Activated gamma-delta T cell (primary cell): ENCODE measurements at regions not wholly inside any gene's neighbourhood (a gene's known extent, or its start where the extent isn't known, plus 50 kb on each side); places are given as distances from the start of the nearest gene placed in this dataset.
"Not testable (repeated sequence)": the region's sequence is repeated elsewhere in the genome, so short reads cannot be mapped to it uniquely, and the experiment has no call there.

Experiments
- DNase-seq: peaks from one replicate; lab custom pipeline; 2025; lab: John Stamatoyannopoulos, UW

DNA sequence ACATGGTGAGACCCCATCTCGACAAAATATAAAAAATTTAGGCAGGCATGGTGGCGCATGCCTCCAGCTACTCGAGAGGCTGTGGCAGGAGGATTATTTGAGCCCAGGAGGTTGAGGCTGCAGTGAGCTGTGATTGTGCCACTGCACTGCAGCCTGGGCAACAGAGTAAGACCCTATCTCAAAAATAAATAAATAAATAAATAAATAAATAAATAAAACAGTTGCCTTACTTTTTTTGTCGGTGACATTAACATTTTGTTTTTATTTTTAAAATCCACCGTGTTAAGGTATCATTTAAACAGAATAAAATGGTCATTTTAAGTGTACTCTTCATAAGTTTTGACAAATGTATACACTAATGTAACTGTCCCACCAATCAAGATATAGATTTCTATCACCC is 57.0 kb downstream of the RASL11A start:
- DNase-seq = no peak

DNA sequence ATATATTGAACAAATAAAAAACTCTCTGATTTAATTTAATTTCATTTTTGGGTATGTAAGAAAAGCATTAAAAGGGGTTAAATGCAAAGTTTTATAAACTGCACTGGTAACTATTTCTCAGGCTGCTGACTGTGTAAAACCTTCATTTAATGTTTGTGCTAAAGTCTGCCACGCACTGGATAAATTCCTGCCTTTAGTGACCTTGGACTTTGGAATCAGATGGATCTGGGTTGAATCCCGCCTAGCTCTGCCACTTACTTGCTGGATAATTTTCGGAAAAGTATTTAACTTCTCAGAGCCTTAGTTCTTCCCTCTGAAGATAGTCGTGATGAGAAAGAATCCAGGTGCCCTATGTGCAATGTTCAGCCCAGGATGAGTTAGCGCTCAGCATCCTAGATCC is 58.6 kb downstream of the RASL11A start:
- DNase-seq = no peak

DNA sequence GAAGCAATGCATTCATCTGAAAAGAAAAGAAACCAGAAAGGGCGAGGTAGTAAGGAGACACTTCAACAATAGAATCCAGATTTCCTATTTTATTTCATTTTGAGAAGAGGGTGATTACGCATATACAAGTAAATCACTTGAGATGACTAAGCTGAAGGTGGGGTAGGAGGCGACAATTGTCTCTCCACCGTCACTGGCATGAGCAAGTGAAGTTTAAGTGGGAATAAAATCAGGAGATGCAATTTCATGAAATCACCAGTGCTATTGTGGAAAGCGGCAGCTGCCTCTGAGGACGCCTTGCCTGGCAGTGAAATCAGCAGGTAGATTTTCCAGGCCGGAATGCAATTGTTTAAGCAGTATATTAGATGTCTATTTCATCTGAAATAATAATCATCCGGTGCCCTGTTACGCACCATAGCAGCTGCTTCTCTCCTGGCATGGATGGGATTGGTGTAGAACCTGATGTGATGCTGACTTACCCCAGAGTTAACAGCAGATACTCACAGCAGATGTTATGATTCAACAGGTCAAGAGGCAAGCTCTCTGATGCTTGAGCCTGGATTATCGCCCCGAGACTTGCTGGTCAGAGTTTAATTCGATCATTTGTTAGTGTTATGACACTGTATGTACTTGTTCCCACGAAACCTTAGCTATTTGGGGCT is 64.3 kb downstream of the RASL11A start:
- DNase-seq = no peak

DNA sequence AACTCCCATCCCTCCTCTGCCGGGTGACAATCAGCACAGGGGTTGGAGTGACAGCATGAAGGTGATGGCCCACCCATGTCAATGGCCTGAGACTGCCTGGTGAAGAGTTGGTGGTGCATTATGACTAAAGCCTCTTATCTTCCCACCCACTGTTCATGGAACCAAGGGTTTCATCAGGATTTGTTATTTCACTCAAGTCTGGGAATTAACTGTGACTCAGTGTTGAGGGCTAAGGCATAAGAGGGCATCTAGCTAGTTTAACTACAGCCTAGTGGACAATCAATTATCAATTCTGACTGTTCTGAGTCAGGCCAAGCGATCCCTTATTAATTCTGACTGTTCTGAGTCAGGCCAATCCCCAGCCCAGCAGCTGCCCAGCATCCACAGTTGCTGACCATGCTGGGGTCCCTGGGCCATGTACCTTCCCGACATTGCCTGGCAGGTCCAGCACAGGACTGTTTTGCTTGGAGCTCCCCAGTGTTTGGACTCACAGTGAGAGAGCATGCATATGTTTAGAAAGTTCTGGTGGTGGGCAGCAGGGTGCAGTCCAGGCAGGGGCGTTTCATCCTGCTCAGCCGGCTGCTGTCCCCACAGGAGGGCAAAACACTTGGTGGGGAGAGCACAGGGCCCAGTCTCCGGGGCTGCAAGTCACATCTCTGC is 65.5 kb downstream of the RASL11A start:
- no peak for DNase-seq

DNA sequence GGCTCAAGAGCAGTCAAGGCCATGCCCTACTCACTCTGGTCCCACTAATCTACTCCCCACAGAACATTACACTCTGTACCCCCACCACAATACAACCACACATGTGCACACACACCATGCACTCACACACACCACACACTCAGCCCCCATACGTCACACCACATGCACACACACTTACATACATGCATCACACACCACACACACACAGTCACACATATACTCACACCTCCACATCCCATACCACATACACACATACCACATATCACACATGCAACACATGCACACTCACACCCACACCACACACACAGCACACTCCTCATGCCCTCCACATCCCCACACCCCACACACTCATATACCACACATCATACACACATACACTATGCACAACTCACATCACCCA is 67.6 kb downstream of the RASL11A start:
- no peak for DNase-seq

DNA sequence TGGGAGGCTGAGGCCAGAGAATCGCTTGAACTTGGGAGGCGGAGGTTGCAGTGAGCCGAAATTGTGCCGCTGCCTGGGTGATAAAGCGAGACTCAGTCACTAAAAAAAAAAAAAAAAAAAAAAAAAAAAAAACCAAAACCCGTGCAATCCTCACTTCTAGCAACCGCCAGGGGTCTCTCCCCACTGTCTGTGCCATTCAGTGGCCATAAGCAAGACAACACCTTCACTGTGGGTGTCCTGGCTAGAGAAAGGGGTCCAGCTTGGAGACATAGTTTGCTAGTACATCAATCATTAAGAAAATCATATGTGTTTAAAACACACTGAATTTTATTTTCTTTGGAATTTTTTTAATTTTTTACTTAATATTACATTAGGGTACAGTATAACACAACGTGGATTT is 68.2 kb downstream of the RASL11A start:
- no peak for DNase-seq

DNA sequence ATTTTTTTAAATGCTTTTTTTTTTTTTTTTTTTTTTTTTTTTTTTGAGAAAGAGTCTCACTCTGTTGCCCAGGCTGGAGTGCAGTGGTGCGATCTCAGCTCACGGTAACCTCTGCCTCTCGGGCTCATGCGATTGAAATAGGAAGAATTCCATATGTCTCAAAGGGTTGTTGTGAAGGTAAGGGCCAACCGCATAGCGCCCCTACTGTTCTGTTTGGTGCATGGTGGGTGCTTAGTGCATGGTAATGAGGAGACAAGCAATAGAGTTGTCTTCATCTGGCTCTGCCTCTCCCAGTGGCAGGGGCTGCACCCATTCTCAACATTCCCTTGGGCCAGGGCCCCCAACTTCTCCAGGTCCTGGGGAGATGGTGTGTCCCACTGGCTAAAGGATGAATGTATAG is 68.7 kb downstream of the RASL11A start:
- no peak for DNase-seq

DNA sequence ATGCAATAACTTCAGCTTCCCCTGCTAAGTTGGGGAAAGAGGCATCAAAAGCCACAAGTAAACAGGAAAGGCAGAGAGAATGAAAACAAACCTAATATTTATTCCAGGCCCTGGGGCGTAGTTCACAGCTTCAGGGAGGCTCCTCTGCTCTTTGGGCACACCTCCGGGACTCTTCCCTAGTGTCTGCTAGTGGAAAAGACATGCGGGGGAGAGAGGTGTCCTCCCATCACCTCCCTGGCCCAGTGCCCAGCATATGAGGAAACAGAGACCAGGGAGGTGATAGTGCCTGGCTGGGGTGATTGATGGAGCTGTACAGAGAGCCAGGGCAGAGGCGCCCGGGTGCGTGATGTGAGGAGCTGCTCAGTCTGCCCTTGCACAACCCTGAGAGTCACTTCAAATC is 71.0 kb downstream of the RASL11A start:
- DNase-seq = no peak

DNA sequence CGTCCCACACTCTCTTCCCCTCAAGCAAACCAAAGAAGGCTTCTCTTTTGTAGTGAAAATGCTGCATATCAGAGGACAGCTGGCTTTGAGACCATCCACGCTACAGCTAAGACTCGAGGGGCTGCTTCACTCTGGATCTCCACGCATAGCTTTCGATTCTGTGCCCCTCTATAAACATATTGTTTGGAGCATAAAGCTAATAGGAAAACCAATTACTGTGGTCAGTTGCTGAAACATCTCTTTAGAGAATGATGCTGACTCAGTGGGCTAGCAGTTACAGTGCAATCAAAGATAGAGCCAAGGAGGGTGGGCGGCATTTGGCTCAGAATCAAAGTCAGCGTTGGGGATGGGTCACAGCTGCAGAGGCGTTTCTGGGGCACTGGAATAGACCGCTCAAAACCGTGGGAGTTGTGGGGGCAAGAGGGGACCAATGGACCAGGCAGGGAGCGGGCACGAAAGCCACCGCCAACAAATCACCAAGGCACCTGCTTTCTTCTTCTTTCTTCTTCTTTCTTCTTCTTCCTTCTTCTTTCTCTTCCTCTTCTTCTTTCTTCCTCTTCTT is 76.7 kb downstream of the RASL11A start:
- no peak for DNase-seq

DNA sequence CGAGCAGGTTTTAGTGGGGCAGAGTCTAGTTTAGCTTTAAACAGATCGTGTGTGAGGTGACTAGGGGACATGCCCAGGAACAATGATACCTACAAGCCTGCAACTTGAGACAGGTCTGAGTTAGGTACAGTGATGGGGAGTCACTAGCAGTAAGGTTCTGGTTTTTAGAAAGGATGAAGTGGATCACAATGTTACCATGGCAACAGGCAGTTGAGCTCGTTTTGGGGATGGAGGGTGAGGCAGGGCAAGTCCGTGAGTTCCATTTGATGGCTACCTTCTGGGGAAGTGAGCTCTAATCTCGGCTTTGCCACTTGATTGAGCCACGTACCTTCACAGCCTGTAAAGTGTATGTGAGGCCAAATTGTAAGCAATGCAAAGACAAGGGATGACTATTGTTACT is 76.0 kb upstream of the GTF3A start:
- DNase-seq = no peak

DNA sequence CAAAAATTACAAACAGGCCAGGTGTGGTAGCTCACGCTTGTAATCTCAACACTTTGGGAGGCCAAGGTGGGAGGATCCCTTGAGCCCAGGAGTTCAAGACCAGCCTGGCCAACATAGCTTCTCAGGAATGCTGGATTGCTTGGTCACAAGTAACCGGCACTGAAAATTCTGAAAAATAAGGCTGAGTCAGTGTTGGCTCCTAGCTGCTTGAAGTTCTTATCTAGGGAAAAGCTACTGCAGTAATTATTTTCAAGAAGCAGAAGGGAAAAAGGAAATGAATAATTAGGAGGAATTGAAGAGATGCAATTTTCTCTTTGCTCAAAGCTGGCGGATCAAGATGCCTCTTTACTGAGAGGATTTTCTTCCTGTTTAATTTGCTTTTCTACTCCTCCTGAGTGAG is 75.0 kb upstream of the GTF3A start:
- no peak for DNase-seq

DNA sequence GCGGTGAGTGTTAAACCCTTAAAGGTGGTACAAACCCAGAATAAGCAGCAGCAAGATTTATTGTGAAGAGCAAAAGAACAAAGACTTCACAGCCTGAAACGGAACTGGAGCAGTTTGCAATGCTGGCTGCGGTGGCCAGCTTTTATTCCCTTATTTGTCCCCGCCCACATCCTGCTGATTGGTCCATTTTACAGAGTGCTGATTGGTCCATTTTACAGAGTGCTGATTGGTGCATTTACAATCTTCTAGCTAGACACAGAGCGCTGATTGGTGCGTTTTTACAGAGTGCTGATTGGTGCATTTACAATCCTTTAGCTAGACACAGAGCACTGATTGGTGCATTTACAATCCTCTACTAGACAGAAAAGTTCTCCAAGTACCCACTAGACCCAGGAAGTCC is 73.6 kb upstream of the GTF3A start:
- DNase-seq = not testable (repeated sequence)

DNA sequence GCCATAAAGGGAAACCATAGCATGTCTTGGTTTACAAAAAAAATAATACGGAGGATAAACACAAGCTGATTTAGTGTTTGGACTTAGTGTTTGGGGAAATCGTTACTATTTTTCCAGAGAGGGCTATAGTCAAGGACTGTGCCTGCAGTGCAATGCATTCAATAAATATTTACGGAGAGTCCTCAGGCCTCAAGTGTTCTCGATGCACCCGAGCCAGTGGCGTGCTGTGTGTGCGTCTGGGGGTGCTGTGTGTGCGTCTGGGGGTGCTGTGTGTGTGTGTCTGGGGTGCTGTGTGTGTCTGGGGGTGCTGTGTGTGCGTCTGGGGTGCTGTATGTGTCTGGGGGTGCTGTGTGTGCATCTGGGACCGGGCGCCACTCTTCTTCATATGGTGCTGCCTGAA is 71.7 kb upstream of the GTF3A start:
- DNase-seq = no peak

DNA sequence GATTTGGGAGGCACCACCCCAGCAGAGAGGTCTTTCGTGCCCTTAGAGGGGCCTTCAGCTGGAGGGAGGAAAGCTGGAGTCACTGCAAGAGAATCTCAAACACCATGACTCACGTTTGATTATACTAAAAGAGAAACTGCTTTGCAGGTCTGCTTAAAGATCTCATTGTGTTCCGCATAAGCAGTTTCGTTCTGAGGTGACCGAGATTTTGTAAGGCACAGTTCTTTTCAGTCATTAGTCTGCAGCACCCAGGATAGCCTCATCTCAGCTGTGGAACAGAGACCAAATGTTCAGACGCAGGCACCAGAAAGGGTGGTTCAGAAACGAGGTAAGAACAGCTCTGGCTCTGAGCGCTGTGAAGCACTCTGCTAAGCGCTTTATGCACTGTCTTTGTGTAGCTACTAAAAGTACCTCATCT is 71.2 kb upstream of the GTF3A start:
- no peak for DNase-seq

DNA sequence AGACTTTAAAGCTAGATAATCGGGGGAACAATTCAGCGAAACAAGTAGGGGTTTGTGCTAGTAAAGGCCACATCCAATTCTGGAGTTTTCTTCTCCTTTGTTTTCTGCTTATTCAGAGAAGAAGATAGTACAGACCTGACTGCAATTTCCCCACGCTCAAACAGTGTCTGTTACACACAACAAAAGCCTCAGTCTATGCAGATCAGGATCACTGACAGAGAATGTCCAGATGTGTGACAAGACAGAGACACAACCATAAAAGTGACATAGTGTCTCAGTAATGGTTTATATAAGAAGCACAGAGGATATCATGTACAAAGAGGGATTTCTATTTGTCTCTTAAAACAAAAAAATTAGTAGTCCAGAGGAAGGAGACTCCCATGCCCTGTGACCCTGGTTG is 70.7 kb upstream of the GTF3A start:
- no peak for DNase-seq

DNA sequence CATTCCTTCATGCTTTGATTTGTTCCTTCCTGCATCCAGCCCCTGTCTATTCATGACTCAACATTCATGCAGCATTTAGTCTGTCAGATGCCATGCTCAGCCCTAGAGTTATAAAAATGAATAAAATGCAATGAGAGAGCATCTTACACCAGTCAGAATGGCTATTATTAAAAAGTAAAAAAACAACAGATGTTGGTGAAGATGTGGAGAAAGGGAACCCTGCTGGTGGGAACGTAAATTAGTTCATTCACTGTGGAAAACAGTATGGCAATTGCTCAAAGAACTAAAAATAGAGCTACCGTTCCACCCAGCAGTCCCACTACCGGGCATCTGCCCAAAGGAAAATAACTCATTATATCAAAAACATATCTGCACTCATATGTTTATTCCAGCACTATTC is 70.0 kb upstream of the GTF3A start:
- no peak for DNase-seq

DNA sequence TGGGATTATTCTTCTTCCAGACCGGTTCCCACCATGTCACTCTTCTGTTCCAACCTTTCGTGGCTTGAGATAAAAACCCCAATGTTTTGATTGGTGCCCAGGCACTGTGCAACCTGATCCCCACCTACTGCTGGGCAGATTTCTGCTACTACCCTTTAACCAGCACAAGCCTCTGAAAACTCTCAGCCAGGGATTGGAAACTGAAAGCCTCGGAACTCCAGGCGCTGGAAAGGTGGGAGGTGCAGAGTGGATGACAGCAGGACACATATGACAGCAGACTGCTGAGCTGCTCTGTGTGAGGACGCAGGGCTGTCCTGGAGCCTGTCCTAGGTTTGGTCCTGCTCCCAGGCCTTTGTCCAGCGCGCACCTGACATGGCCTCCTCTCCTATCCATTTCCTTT is 68.5 kb upstream of the GTF3A start:
- no peak for DNase-seq

DNA sequence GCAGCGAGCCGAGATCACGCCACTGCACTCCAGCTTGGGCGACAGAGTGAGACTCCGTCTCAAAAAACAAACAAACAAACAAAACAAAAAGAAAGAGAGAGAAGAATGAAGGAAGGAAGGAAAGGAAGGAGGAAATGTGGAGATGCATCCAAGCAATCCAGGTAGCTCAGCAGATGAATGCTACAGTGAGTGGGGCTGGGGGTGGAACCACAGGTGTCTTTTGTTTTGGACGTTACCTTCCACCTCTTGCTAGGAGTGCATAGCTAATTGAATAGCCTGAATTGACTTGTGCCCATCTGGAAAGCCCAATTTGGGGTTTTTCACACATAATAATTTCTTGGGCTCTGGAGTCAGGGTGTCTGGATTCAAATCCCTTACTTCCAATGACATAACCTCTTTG is 66.0 kb upstream of the GTF3A start:
- no peak for DNase-seq

DNA sequence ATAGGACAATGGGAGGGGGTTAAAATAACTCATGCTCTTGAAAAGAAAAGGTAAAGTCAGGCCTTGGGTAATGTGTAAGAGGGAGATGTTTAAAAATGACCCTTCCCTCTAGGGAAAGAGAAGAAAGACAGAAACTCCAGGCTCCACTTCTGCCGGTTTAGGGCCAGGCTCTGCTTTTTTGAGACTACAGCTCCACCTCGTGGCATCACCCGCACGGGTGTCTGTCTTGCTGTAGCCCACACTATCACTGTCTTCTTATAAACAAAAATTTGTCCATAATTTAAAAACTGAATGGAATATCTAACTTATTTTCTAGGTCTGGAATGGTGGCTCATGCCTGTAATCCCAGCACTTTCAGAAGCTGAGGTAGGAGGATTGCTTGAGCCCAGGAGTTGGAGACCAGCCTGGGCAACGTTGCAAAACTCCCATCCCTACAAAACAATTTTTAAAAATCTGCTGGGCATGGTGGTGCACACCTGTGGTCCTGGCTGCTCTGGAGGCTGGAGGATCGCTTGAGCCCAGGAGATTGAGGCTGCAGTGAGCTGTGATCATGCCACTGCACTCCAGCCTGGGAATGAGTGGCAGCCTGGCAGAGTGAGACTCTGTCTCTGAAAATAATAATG is 65.1 kb upstream of the GTF3A start:
- DNase-seq = no peak

DNA sequence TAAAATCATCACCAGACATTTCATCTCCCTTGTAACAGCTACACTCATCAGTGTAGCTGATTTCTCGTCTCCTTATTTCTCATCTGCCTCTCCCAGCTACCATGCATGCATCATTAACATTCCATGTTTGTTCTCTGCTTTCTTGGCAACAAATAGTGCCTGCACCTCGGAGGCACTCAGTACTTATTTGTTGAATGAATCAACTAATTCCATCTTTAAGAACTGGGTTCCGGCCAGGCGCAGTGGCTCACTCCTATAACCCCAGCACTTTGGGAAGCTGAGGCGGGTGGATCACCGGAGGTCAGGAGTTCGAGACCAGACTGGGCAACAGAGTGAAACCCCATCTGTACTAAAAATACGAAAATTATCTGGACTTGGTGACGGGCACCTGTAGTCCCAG is 63.9 kb upstream of the GTF3A start:
- no peak for DNase-seq

DNA sequence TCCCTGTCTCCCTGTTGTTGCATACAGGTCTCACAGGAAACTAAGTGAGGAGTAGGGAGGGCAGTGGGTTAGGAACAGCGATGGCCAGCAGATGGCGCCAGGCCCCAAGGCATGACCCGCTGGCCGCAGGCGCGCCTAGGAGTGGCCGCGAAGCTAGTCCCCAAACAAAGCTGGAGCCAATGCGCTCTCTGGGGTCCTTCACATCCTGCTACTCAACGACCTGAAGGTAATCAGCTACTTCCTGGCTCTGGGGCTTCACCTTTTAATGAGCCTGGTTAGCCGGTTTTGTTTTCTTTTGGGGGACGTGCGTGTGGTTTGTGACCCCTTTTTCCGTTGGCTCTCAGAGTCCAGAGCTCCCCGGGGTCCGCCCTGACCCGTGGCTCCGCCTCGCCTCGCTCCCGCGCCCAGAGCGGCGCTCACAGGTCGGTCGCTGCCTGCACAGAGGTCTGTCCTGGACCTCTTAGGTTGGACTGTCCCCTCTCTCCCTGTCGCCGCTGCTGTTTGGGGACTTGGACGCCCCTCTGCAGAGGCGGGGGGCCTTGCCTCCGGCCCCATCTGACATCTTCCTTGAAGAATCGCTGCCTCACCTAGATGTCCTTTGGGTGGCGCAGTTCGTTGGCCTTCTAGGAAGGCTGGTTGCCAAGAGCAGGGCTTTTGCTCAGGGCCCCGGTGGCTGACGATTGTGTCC is 62.2 kb upstream of the GTF3A start:
- DNase-seq = peak; percentile 50

DNA sequence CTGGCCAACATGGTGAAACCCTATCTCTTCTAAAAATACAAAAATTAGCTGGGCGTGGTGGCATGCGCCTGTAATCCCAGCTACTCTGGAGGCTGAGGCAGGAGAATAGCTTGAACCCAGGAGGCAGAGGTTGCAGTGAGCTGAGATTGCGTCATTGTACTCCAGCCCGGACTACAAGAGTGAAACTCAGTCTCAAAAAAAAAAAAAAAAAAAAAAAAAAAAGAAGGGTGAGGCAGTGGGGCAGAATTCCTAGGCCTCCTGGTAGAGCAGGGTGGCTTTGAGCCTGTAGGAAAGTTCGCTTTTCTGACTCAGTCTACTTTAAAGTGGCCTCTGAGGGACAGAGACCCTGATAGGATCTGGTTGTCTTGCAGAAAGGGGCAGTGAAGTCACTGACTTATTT is 60.8 kb upstream of the GTF3A start:
- not testable (repeated sequence) for DNase-seq

DNA sequence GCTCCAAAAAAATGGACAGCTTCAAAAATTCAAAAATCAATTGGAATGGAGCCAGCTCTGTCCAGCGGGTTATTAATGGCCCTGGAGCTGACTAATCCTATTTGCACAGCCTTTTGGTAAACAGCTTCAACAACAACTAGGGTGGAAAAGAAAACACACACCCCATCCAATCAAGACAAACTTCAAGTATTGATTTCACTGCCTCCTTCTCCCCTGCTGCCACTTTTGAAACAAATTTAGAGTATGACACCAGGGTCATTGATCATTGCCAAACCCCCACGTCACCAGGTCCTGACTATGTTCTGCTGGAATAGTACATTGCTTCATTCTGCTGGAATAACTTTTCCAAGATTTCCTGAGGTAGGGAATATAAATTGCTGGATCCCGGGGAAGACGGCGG is 56.8 kb upstream of the GTF3A start:
- no peak for DNase-seq
